ENCODE measurements at regions not wholly inside any gene's neighbourhood (a gene's known extent, or its start where the extent isn't known, plus 50 kb on each side); places are given as distances from the start of the nearest gene placed in this dataset.

DNA sequence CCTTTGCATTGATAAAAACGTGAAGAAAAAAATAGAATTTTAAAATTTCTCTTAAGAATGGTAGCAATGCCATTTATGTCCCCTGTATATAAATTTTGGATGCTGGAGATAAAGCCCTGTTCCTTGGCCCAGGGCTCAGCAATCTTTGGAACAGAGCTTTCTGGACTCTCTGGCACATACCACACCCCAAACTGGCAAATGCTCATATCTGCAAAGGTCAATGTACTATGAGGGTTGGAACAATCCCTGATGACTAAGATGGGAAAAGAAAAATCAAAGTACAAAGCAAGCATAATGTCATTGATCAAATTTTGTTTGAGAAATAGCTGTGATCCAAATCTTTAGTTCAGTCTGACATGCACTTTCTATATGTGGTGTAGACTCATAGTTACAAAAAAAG lies 158.1 kb upstream of the HCRTR2 start:
- no peaks in the 10 kb centered on the region for H3K27me3 ChIP-seq
- no peak overlapping the region for H3K27ac ChIP-seq
- no peak for ATAC-seq
- H3K4me1 ChIP-seq, result no peaks in the 10 kb centered on the region
- TF ChIP-seq POLR2A (IDR thresholded peaks at IDR 0.05), result no peak
- TF ChIP-seq, protein P1, sequence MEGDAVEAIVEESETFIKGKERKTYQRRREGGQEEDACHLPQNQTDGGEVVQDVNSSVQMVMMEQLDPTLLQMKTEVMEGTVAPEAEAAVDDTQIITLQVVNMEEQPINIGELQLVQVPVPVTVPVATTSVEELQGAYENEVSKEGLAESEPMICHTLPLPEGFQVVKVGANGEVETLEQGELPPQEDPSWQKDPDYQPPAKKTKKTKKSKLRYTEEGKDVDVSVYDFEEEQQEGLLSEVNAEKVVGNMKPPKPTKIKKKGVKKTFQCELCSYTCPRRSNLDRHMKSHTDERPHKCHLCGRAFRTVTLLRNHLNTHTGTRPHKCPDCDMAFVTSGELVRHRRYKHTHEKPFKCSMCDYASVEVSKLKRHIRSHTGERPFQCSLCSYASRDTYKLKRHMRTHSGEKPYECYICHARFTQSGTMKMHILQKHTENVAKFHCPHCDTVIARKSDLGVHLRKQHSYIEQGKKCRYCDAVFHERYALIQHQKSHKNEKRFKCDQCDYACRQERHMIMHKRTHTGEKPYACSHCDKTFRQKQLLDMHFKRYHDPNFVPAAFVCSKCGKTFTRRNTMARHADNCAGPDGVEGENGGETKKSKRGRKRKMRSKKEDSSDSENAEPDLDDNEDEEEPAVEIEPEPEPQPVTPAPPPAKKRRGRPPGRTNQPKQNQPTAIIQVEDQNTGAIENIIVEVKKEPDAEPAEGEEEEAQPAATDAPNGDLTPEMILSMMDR (IDR thresholded peaks at IDR 0.05), result no peak
- H3K9me3 ChIP-seq, result no peaks in the 10 kb centered on the region
- no peaks in the 10 kb centered on the region for H3K36me3 ChIP-seq (replicated peaks in 1 of 2; ENCODE audit: insufficient read depth in 1 of 2, low read depth in 2 of 2)
- no peak for DNase-seq
- intact Hi-C loops (cut with DNase I), result no loop called here
- no peak overlapping the region for H3K4me3 ChIP-seq
- WGBS, 2 donors, result 28 to 48% methylated on average over 1 of the region's 1 CpG

DNA sequence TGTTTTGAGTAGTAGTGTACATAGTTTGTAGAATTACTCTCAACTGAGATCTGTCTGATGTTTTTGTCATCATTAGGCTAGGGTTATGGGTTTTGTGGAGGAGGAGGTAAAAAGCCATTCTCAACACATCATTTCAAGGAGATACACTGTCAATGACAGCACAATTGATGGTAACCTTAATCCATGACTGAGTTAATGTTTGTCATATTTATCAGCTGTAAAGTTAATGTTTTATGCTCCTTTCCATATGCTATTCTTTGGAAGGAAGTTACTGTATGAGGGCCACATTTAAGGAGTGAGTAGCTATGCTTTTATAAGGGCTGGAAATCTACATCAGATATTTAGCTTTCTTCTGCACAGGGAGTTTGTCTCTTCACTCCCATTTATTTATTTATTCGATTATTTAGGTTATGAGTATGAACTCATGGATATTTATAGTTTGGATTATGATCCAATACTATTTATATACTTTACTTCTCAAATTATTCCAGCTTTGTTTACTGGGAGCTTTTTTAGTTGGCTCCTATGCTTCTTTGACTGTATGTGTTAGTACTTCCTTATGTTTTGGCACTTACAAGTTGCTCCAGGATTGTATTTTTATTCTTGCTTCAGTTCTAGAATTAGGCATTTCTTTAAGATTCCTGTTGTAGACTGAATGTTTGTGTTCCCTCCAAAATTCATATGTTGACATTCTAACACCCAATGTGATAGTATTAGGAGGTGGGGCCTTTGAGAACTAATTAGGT lies 156.6 kb upstream of the HCRTR2 start:
- H3K27me3 ChIP-seq, result no peaks in the 10 kb centered on the region
- DNase-seq (no peak), ATAC-seq (no peak)
- 32 to 35% methylated on average over 1 of the region's 1 CpG for WGBS, 2 donors
- H3K36me3 ChIP-seq (replicated peaks in 1 of 2; ENCODE audit: insufficient read depth in 1 of 2, low read depth in 2 of 2), result no peaks in the 10 kb centered on the region
- TF ChIP-seq POLR2A (IDR thresholded peaks at IDR 0.05), result no peak
- TF ChIP-seq, protein P1 (IDR thresholded peaks at IDR 0.05), result no peak
- H3K27ac ChIP-seq, result no peak overlapping the region
- intact Hi-C loops (cut with DNase I), result no loop called here
- H3K9me3 ChIP-seq, result no peaks in the 10 kb centered on the region
- no peaks in the 10 kb centered on the region for H3K4me1 ChIP-seq
- no peak overlapping the region for H3K4me3 ChIP-seq

DNA sequence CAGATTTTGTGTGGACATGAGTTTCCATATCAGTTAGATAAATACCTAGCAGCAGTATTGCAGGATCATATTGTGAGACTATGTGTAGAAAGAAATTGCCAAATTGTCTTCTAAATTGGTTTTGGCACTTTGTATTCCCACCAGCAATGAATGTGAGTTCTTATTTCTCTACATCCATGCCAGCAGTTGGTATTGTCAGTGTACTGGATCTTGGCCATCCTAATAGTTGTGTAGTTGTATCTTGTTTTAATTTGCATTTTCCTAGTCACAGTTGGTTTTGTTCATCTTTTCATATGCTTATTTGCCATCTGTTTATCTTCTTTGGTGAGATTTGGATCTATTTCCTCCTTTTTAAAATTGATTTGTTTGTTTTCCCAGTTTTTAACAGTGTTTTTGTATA lies 154.7 kb upstream of the HCRTR2 start:
- H3K4me1 ChIP-seq, result no peaks in the 10 kb centered on the region
- ATAC-seq (no peak), DNase-seq (no peak)
- H3K4me3 ChIP-seq, result no peak overlapping the region
- H3K9me3 ChIP-seq, result no peaks in the 10 kb centered on the region
- no peaks in the 10 kb centered on the region for H3K36me3 ChIP-seq (replicated peaks in 1 of 2; ENCODE audit: insufficient read depth in 1 of 2, low read depth in 2 of 2)
- no peak overlapping the region for H3K27ac ChIP-seq
- no peaks in the 10 kb centered on the region for H3K27me3 ChIP-seq
- TF ChIP-seq POLR2A (IDR thresholded peaks at IDR 0.05), result no peak
- TF ChIP-seq, protein P1 (IDR thresholded peaks at IDR 0.05), result no peak
- intact Hi-C loops (cut with DNase I), result no loop called here

DNA sequence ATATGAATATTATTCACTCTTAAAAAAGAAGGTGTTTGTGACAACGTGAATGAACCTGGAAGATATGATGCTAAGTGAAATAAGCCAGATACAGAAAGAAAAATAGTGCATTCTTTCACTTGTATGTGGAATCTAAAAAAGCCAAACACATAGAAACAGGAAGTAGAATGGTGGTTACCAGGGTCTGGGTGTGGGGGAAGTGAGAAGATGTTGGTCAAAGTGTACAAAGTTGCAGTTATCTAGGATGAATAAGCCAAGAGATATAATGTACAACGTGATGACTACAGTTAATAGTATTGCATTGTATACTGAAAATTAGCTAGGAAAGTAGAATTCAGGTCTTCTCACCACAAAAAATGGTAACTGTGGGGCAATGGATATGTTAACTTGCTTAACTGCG lies 151.1 kb upstream of the HCRTR2 start:
- H3K36me3 ChIP-seq (replicated peaks in 1 of 2; ENCODE audit: insufficient read depth in 1 of 2, low read depth in 2 of 2), result no peaks in the 10 kb centered on the region
- no peaks in the 10 kb centered on the region for H3K4me1 ChIP-seq
- intact Hi-C loops (cut with DNase I), result no loop called here
- TF ChIP-seq, protein P1 (IDR thresholded peaks at IDR 0.05), result no peak
- TF ChIP-seq POLR2A (IDR thresholded peaks at IDR 0.05), result no peak
- ATAC-seq, result no peak
- no peaks in the 10 kb centered on the region for H3K9me3 ChIP-seq
- DNase-seq, result no peak
- H3K27me3 ChIP-seq, result no peaks in the 10 kb centered on the region
- no peak overlapping the region for H3K27ac ChIP-seq
- no peak overlapping the region for H3K4me3 ChIP-seq
- WGBS, 2 donors, result 59 to 64% methylated on average over 3 of the region's 3 CpGs

DNA sequence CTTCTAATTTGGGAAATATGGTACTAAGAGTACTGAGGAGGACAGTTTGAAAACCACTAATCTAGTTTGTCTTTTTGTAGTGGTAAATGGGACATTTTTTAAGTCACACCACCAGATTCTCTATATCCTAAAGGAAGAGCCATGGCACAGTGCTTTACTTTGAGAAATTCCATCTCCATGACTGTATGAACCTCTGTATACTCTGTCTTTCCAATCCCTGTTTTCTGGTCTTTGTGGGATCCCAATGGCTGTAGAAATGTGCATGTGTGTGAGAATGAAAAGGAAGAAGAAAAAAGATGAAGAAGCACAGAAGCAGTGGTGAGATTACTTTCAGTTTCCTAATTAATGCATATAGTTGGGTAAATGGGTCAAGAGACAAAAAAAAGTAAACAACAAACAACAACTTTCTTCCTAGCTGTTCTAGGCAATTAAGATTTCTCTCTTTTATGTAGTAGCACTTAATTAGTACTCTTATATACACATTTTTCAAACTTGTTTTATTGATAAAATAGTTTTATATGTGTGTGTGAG lies 141.2 kb upstream of the HCRTR2 start:
- no peaks in the 10 kb centered on the region for H3K36me3 ChIP-seq (replicated peaks in 1 of 2; ENCODE audit: insufficient read depth in 1 of 2, low read depth in 2 of 2)
- no peaks in the 10 kb centered on the region for H3K27me3 ChIP-seq
- peaks cover 0 to 10% (median 0%) of the 10 kb centered on the region in 3 donors for H3K9me3 ChIP-seq
- DNase-seq (no peak), ATAC-seq (no peak)
- H3K27ac ChIP-seq, result no peak overlapping the region
- TF ChIP-seq, protein P1 (IDR thresholded peaks at IDR 0.05), result no peak
- no peak for TF ChIP-seq POLR2A (IDR thresholded peaks at IDR 0.05)
- H3K4me1 ChIP-seq, result no peaks in the 10 kb centered on the region
- intact Hi-C loops (cut with DNase I), result no loop called here
- no peak overlapping the region for H3K4me3 ChIP-seq
